Breast epithelium (tissue), 4 donors: ENCODE measurements at regions not wholly inside any gene's neighbourhood (a gene's known extent, or its start where the extent isn't known, plus 50 kb on each side); places are given as distances from the start of the nearest gene placed in this dataset.

ENCODE experiments used
- DNase-seq, 2 donors: peaks; one replicate each; pipeline ENCODE4 v3.0.0-alpha.2; 2019; ENCODE audit warnings: low spot score in 2 of 2
- H3K27ac ChIP-seq, 2 donors: fragments of 200-600 bp; sonication (generic) in 1 of 2; one replicate each; pipeline ENCODE4 v1.5.1; 2016 to 2019; ENCODE audit warnings: mild to moderate bottlenecking in 1 of 2
- H3K27me3 ChIP-seq, 2 donors: fragments of 200-600 bp; sonication (generic) in 1 of 2; one replicate each; pipeline versions ENCODE4 v1.5.1 to v1.6.0; 2017 to 2019; ENCODE audit warnings: control low read depth in 1 of 2, mild to moderate bottlenecking in 1 of 2
- H3K36me3 ChIP-seq: fragments of 200-600 bp; one replicate; pipeline ENCODE4 v1.5.1; 2019
- H3K4me1 ChIP-seq, 2 donors: fragments of 200-600 bp; sonication (generic); one replicate each; pipeline ENCODE4 v1.5.1; 2016 to 2019; ENCODE audit warnings: control low read depth in 1 of 2
- H3K4me3 ChIP-seq, 3 donors: fragments of 200-600 bp; sonication (generic); 1 replicate in 2 of 3; 2 replicates in 1 of 3; pipeline ENCODE4 v1.5.1; 2016 to 2019; ENCODE audit warnings: mild to moderate bottlenecking in 3 of 3, moderate library complexity in 2 of 3
- H3K9me3 ChIP-seq, 2 donors: fragments of 200-600 bp; sonication (generic) in 1 of 2; one replicate each; pipeline ENCODE4 v1.5.1; 2016 to 2019; ENCODE audit warnings: control low read depth in 1 of 2
- CTCF ChIP-seq, 3 donors: fragments of 450-650 bp; IDR thresholded peaks; one replicate each; pipeline ENCODE4 v1.5.1; 2016 to 2017; ENCODE audit warnings: antibody characterized with exemption in 3 of 3, mild to moderate bottlenecking in 3 of 3, moderate library complexity in 3 of 3
- POLR2A ChIP-seq: fragments of 450-650 bp; IDR thresholded peaks from one replicate; pipeline ENCODE4 v1.6.1; 2016; ENCODE audit warnings: antibody characterized with exemption, mild to moderate bottlenecking, moderate library complexity
- POLR2AphosphoS5 ChIP-seq, 3 donors: sonication (generic); formaldehyde crosslinking; IDR thresholded peaks; one replicate each; pipeline ENCODE4 v1.6.1; 2017; ENCODE audit warnings: antibody characterized with exemption in 3 of 3
- intact Hi-C: fragments of 100-400 bp; cut with DNase I; formaldehyde crosslinking; loops from one replicate; pipeline ENCODE4 v1.15.1; 2023; ENCODE audit warnings: low total_unique reads

GRCh38 chr6:14818422-14818884 lies 427.4 kb upstream of the JARID2 start:
- H3K4me1 ChIP-seq: no peaks in the 10 kb centered on the region
- intact Hi-C loops: no loop called here
- H3K9me3 ChIP-seq: no peaks in the 10 kb centered on the region
- H3K36me3 ChIP-seq: no peaks in the 10 kb centered on the region
- DNase-seq: no peak
- no peak for TF ChIP-seq POLR2A
- TF ChIP-seq POLR2AphosphoS5 (IDR thresholded peaks at IDR 0.05): no peak
- TF ChIP-seq CTCF (IDR thresholded peaks at IDR 0.05): no peak
- no peak overlapping the region for H3K27ac ChIP-seq
- no peaks in the 10 kb centered on the region for H3K27me3 ChIP-seq
- H3K4me3 ChIP-seq: no peak overlapping the region

GRCh38 chr6:14819001-14819400 lies 426.9 kb upstream of the JARID2 start:
- no peak overlapping the region for H3K27ac ChIP-seq
- no peak overlapping the region for H3K4me3 ChIP-seq
- H3K9me3 ChIP-seq: no peaks in the 10 kb centered on the region
- intact Hi-C loops: no loop called here
- DNase-seq: no peak
- TF ChIP-seq POLR2A (no peak), CTCF (IDR thresholded peaks at IDR 0.05) (no peak), POLR2AphosphoS5 (IDR thresholded peaks at IDR 0.05) (no peak)
- no peaks in the 10 kb centered on the region for H3K4me1 ChIP-seq
- no peaks in the 10 kb centered on the region for H3K27me3 ChIP-seq
- no peaks in the 10 kb centered on the region for H3K36me3 ChIP-seq

GRCh38 chr6:14819840-14820420 lies 425.9 kb upstream of the JARID2 start:
- Histone ChIP-seq H3K36me3 (no peaks in the 10 kb centered on the region), H3K4me1 (no peaks in the 10 kb centered on the region), H3K9me3 (no peaks in the 10 kb centered on the region), H3K27ac (no peak overlapping the region), H3K27me3 (no peaks in the 10 kb centered on the region), H3K4me3 (no peak overlapping the region)
- TF ChIP-seq POLR2A (no peak), POLR2AphosphoS5 (IDR thresholded peaks at IDR 0.05) (no peak), CTCF (IDR thresholded peaks at IDR 0.05) (no peak)
- intact Hi-C loops: no loop called here
- DNase-seq: no peak

GRCh38 chr6:14822012-14822553 lies 423.8 kb upstream of the JARID2 start:
- Histone ChIP-seq H3K4me1 (no peaks in the 10 kb centered on the region), H3K36me3 (no peaks in the 10 kb centered on the region), H3K27me3 (no peaks in the 10 kb centered on the region), H3K4me3 (no peak overlapping the region), H3K9me3 (no peaks in the 10 kb centered on the region), H3K27ac (no peak overlapping the region)
- intact Hi-C loops: no loop called here
- no peak for TF ChIP-seq POLR2A
- TF ChIP-seq CTCF (IDR thresholded peaks at IDR 0.05): no peak
- TF ChIP-seq POLR2AphosphoS5 (IDR thresholded peaks at IDR 0.05): no peak
- no peak for DNase-seq

GRCh38 chr6:14822679-14823078 lies 423.2 kb upstream of the JARID2 start:
- no peaks in the 10 kb centered on the region for H3K9me3 ChIP-seq
- H3K27me3 ChIP-seq: no peaks in the 10 kb centered on the region
- intact Hi-C loops: no loop called here
- H3K4me1 ChIP-seq: no peaks in the 10 kb centered on the region
- no peak overlapping the region for H3K4me3 ChIP-seq
- no peak for TF ChIP-seq POLR2AphosphoS5 (IDR thresholded peaks at IDR 0.05)
- no peak for TF ChIP-seq CTCF (IDR thresholded peaks at IDR 0.05)
- no peak for TF ChIP-seq POLR2A
- H3K36me3 ChIP-seq: no peaks in the 10 kb centered on the region
- no peak overlapping the region for H3K27ac ChIP-seq
- DNase-seq: no peak
